ENCODE measurements at regions not wholly inside any gene's neighbourhood (a gene's known extent, or its start where the extent isn't known, plus 50 kb on each side); places are given as distances from the start of the nearest gene placed in this dataset.

- TF ChIP-seq CTCF (IDR thresholded peaks at IDR 0.05) (no peak), POLR2A (IDR thresholded peaks at IDR 0.05) (no peak)
Measured at GRCh38 chr12:24307153-24307552, 357.7 kb upstream of the SOX5 start.
